Esophagus mucosa (tissue), 1 donor: ENCODE measurements at regions not wholly inside any gene's neighbourhood (a gene's known extent, or its start where the extent isn't known, plus 50 kb on each side); places are given as distances from the start of the nearest gene placed in this dataset.

Experiments used
- ATAC-seq: fragments of 200-7000 bp; cut with Tn5 transposase; one replicate; pipeline ENCODE4 v1.9.1; 2020
- donor health status: DM: yes; HTN: yes; CAD: no.

DNA sequence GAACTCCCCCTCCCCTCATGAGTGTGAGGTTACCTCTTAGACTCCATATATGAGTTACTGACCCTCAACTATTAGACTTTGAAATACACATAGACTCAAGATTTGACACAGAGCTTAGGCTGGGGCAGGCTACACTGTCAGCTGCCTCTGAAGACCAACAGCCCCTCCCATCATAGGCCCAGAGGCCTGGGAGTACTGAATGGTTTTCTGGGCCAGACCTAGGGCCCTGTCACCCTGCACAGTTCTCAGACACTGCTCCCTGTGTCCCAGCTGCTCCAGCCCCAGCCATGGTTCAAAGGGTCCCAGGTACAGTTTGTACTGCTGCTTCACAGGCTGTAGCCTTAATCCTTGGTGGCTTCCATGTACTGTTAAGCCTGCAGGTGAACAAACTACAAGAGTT lies 132.1 kb upstream of the MOCS1 start:
- ATAC-seq: no peak

- no peak for ATAC-seq
These were observed 122.6 kb upstream of the MOCS1 start for GRCh38 chr6:40056865-40057264.

DNA sequence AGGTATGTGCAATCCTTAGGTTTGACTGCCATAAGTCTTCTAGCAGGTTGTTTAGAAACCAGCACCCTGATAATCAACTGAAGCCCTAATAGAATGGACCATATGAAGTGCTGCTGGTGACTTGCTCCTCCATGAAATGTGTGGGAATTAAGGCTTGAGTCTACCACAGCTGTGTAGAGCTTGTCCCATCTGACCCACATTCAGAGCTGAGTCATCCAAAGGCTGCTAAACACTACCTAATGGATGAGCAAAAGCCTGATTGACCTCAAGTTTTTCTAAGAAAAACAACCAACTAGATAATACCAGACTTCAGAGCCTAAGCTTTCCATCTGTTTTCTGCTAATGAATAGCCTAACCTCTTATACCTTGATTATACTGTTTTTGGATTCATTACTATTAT lies 120.3 kb upstream of the MOCS1 start:
- peak; percentile 45 for ATAC-seq

DNA sequence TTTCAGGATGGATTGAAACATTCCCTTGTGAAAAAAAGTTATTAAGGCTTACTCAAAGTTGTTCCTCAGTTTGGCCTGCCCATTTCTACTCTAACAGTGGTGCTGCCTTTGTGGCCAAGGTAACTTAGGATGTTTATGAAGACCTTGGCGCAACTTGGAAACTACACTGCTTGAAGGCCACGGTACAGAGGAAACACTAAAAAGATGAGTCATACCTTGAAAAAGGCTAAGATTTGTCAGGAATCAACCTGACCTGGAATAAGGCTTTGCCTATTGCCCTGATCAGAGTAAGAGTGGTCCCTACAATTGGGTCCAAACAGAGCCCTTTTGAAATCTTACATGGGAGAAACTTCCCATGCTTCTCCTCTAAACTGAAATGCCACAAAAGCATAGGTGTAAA lies 119.9 kb upstream of the MOCS1 start:
- peak; percentile 26 for ATAC-seq

- no peak for ATAC-seq
These were observed 114.9 kb upstream of the MOCS1 start for GRCh38 chr6:40049128-40049527.

DNA sequence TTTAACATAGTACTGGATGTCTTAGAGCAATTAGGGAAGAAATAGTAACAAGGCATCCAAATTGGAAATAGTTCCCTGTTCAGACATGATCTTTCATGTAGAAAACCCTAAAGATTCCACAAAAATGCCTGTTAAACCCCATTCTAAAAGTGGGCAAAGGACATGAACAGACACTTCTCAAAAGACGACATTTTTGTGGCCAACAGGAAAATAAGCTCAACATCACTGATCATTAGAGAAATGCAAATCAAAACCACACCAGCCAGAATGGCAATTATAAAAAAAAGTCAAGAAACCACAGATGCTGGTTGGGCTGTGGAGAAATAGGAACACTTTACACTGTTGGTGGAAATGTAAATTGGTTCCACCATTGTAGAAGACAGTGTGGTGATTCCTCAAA lies 109.9 kb upstream of the MOCS1 start:
- ATAC-seq: no peak

DNA sequence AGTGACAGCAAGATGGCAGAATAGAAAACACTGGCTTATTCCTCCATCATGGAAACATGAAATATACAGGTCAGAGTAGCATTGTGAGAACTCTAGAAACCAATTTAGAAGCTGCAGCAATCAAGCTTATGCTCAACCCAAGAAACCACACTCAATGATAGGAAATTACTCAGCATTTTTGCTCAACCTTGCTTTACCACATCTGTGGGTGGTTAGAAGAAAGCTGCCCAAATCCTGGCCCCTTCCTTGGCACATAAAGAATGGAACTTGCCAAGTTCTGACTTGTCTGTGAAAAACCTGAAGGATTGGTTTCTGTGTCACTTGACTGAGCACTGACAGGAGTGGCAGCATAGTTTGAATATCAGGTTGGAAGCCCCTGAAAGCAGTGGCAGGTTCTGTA lies 108.0 kb upstream of the MOCS1 start:
- ATAC-seq: peak; percentile 76

- no peak for ATAC-seq
These were observed 104.8 kb upstream of the MOCS1 start for GRCh38 chr6:40039042-40039441.

- no peak for ATAC-seq
These were observed 104.4 kb upstream of the MOCS1 start for GRCh38 chr6:40038626-40039025.

GRCh38 chr6:40037271-40037670 lies 103.0 kb upstream of the MOCS1 start:
- peak; percentile 23 for ATAC-seq

DNA sequence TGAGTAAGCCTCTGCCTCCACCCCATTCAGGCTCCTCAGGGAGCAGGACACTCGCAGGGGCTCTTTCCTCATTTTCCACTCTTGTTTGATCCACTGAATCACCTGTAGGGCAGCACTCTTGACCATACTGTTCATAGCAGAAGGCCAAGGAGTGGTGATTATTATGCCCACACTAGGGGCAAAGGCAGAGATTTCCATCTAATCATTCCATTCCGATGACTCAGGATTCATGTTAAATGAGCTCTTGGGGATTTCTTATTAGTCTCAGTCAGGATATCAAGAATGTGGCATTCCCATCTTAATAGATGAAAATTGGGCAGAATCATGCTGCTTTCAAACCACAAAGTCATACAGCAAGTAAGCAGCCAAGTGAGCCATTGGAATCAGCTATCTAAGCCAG lies 101.9 kb upstream of the MOCS1 start:
- ATAC-seq: no peak

DNA sequence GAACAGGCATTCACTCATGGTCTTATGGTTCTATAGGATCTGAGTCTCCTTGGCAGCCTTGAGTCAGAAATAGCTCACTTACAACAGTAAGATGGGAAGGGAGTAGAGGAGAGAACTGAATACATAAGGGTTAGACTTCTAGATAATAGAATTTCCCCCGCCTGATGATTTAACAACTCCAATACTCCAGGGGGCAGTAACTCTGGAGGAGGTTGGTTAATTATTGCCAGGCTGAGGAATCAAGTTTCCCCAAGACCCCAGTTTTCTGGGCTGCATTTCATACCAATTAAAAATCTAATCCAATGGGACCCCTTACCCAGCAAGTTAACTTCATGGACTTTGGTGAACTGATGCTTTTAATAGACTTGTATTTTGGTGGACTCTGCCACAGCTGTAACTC lies 94.2 kb upstream of the MOCS1 start:
- ATAC-seq: no peak

GRCh38 chr6:40022867-40023266 lies 88.6 kb upstream of the MOCS1 start:
- ATAC-seq: no peak

DNA sequence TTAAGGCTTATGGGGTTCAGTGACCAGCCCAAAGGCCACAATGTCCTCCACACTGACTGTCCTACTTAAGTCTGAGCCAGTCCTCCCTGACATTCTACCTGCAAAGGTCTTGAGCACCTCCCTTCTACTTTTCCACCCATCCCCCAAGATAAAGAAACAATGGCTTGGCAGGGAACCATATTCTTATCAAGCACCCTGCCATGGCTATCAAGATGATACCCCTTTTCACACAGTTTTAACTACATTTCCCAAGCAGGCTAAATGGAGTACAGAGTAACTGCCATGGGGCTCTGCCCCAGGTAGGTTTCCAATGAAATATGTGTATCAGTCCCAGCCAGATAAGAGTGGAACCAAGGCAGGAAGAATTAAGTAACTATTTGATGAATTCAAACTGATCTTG lies 85.9 kb upstream of the MOCS1 start:
- ATAC-seq: no peak

DNA sequence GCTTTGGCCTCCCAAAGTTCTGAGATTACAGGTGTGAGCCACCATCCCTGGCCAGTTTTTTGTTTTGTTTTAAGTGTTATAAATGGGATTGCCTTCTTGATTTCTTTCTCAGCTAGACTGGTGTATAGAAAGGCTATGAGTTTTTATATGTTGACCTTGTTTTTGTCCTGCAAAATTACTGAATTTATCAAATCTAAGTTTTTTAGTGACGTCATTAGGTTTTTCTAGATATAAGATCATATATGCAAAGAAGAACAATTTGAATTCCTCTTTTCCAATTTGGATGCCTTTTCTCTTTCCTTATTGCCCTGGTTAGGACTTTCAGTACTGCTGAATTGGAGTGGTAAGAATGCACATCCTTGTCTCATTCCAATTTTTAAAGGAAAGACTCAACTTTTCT lies 81.3 kb upstream of the MOCS1 start:
- ATAC-seq: no peak

DNA sequence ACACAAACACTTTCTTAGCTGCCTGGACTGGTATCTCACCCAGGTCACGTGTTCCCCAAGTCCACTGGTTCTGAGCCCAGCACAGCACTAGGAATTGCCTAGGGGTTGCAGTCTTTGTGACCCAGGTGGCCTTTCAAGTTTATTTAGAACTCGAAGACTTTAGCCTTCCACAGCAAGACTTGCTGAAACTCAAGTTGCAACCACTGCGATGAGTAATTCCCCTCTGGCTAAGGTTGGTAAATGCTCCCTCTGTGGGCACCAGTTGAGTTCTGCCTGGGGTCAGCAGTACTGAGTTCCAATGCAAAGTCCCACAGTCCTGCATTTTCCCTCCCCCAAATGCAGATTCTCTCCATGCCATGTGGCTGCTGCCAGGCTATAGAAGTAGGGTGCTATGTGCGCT lies 77.6 kb upstream of the MOCS1 start:
- peak; percentile 31 for ATAC-seq

GRCh38 chr6:40000964-40001515 lies 66.8 kb upstream of the MOCS1 start:
- ATAC-seq: peak; percentile 53

DNA sequence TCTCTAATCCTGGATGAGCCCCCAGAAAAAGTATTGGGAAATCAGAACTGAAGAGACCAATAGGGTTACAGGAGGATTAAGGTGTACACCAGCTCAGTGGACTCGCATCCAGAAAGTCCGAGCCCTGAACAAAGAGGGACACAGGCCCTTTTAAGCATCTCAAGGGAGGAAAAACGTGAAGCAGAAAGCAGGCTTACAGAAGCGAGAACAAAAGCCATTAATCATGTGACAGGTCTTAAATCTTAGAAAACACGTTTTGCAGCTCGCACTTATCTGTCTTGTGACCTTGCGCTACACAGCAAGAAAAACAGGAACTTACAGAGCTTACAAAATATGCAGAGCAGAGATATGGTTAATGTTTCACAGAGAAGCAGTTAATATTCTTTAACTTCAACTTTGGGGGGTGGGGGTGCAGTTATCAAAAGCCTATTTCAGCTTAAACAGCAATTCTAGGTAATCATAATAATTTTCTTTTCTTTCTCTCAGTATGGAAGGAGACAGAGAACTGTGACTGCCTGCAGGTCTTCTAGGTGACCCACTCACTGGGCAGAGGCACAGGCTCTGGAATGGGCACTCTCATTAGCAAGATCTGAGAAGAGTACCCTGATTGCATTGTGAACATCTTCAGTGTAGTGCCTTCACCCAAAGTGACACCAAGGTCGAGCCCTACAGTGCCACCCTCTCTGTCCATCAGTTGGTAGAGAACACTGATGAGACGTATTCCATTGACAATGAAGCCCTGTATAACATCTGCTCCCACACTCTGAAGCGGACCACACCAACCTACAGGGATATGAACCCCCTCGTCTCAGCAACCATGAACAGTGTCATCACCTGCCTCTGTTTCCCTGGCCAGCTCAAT lies 65.0 kb upstream of the MOCS1 start:
- ATAC-seq: peak; percentile 36

DNA sequence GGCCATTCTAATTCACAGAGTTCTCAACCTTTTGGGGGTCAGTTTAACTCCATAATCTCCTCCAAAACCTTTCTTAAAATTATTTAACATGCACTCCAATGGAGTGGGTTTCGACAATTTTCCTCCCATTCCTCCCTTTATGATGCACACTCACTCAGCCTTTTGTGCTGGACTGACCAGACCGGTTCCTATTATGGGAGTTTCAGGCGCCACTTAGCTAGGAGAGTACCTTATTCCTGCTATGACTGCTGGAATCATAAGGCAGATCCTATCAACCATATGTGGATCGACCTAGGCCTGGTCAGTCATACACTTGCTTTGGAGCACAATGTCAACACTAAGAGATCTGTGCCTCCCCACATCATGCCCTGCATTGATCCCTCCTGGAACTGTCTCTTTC lies 63.9 kb upstream of the MOCS1 start:
- peak; percentile 35 for ATAC-seq

DNA sequence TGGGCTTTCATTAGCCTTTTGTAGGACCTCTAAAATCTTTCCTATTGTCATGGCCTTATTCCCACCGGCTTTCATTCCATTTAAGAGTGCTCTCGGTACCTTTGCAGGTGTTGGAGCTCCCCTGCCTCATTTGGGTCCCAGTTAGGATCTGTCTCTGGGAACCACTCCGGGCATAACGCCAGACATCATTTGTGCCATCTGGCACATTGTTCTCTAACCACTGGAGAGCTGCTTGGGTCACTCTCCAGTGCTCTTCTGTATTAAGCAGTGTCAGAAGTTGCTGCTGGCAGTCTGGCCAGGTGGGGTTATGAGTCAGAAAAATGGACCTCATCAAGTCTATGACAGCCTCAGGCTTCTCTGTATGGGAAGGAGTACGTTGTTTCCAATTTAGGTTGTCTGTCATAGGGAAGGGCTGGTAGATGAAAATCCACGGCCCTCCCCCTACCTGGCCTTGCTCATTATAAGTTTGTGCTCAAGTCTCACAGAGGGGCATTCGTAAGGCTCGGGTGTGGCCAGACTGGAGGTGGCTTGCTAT lies 62.9 kb upstream of the MOCS1 start:
- peak; percentile 52 for ATAC-seq

- ATAC-seq: peak; percentile 58
These were observed 61.4 kb upstream of the MOCS1 start for GRCh38 chr6:39995633-39996032.

GRCh38 chr6:39992861-39993622 lies 58.8 kb upstream of the MOCS1 start:
- ATAC-seq: peak; percentile 70
